Fibroblast of skin of back (primary cell): ENCODE measurements at regions not wholly inside any gene's neighbourhood (a gene's known extent, or its start where the extent isn't known, plus 50 kb on each side); places are given as distances from the start of the nearest gene placed in this dataset.
A peak's percentile ranks its signal among the peaks of the same experiment; 100 is the strongest.

Source experiments
- DNase-seq: peaks from one replicate; pipeline ENCODE4 v3.0.0-alpha.2; 2013

GRCh38 chr10:10462151-10462941, 555.3 kb upstream of the CELF2 start:
- DNase-seq = no peak

- DNase-seq = no peak
Observed at GRCh38 chr10:10471758-10472157, 545.9 kb upstream of the CELF2 start.

- DNase-seq = no peak
Observed at GRCh38 chr10:10475812-10476211, 541.9 kb upstream of the CELF2 start.

- peak; percentile 61 for DNase-seq
Observed at GRCh38 chr10:10477844-10478243, 539.8 kb upstream of the CELF2 start.

- no peak for DNase-seq
Observed at GRCh38 chr10:10479465-10479864, 538.2 kb upstream of the CELF2 start.

GRCh38 chr10:10482613-10483012, 535.1 kb upstream of the CELF2 start:
- no peak for DNase-seq

- peak; percentile 58 for DNase-seq
Observed at GRCh38 chr10:10489076-10489475, 528.6 kb upstream of the CELF2 start.

- peak; percentile 80 for DNase-seq
Observed at GRCh38 chr10:10489805-10490571, 527.7 kb upstream of the CELF2 start.

GRCh38 chr10:10490581-10490980, 527.1 kb upstream of the CELF2 start:
- peak; percentile 17 for DNase-seq

- no peak for DNase-seq
Observed at GRCh38 chr10:10492420-10492819, 525.3 kb upstream of the CELF2 start.

- no peak for DNase-seq
Observed at GRCh38 chr10:10493833-10494232, 523.8 kb upstream of the CELF2 start.

GRCh38 chr10:10497245-10497644, 520.4 kb upstream of the CELF2 start:
- no peak for DNase-seq

GRCh38 chr10:10498781-10499180, 518.9 kb upstream of the CELF2 start:
- DNase-seq = peak; percentile 17

- peak; percentile 86 for DNase-seq
Observed at GRCh38 chr10:10499839-10500238, 517.8 kb upstream of the CELF2 start.

GRCh38 chr10:10500937-10501336, 516.7 kb upstream of the CELF2 start:
- DNase-seq = peak; percentile 93

GRCh38 chr10:10503772-10504171, 513.9 kb upstream of the CELF2 start:
- no peak for DNase-seq

- no peak for DNase-seq
Observed at GRCh38 chr10:10508211-10508610, 509.5 kb upstream of the CELF2 start.

GRCh38 chr10:10510179-10510578, 507.5 kb upstream of the CELF2 start:
- DNase-seq = no peak

- DNase-seq = no peak
Observed at GRCh38 chr10:10513067-10513466, 504.6 kb upstream of the CELF2 start.

- no peak for DNase-seq
Observed at GRCh38 chr10:10513898-10514297, 503.8 kb upstream of the CELF2 start.

GRCh38 chr10:10514797-10515196, 502.9 kb upstream of the CELF2 start:
- DNase-seq = no peak

- DNase-seq = peak; percentile 48
Observed at GRCh38 chr10:10515479-10516204, 502.0 kb upstream of the CELF2 start.
